HepG2 (cell line): ENCODE measurements at regions not wholly inside any gene's neighbourhood (a gene's known extent, or its start where the extent isn't known, plus 50 kb on each side); places are given as distances from the start of the nearest gene placed in this dataset.

ENCODE experiments used
- ATF2 ChIP-seq: sonication (generic); formaldehyde crosslinking; IDR thresholded peaks from 2 replicates; pipeline ENCODE4 v1.4.0; 2020; ENCODE audit warnings: missing genetic modification reagents
- ATF6 ChIP-seq: sonication (generic); formaldehyde crosslinking; conservative IDR thresholded peaks from 2 replicates; pipeline ENCODE4 v1.4.0; 2020; ENCODE audit warnings: missing genetic modification reagents
- BRCA1 ChIP-seq: sonication (generic); formaldehyde crosslinking; IDR thresholded peaks from 2 replicates; pipeline ENCODE4 v1.4.0; 2020; ENCODE audit warnings: missing genetic modification reagents
- FOSL1 ChIP-seq: sonication (generic); formaldehyde crosslinking; IDR thresholded peaks from 2 replicates; pipeline ENCODE4 v1.9.0; 2021; ENCODE audit warnings: missing genetic modification reagents, borderline replicate concordance
- KDM2A ChIP-seq: sonication (generic); formaldehyde crosslinking; IDR thresholded peaks from 2 replicates; pipeline ENCODE4 v1.4.0; 2020; ENCODE audit warnings: low read depth, missing genetic modification reagents, borderline replicate concordance
- PHF5A ChIP-seq: IDR thresholded peaks from one replicate; pipeline ENCODE4 v1.6.1; 2018; ENCODE audit warnings: low read depth, missing genetic modification reagents; ENCODE audit not compliant: unreplicated experiment
- ZNF629 ChIP-seq: sonication (generic); formaldehyde crosslinking; conservative IDR thresholded peaks from 2 replicates; pipeline ENCODE4 v1.5.0; 2020; ENCODE audit warnings: missing genetic modification reagents

GRCh38 chr2:134098321-134098720 is 155.6 kb upstream of the MGAT5 start:
- TF ChIP-seq ZNF629 (no peak), BRCA1 (CRISPR knock-in tag) (no peak), FOSL1 (CRISPR knock-in tag) (no peak), ATF6 (CRISPR knock-in tag) (no peak), PHF5A (CRISPR knock-in tag) (no peak), ATF2 (CRISPR knock-in tag) (no peak), KDM2A (CRISPR knock-in tag) (no peak)
